Sigmoid colon (tissue), 4 donors: ENCODE measurements at regions not wholly inside any gene's neighbourhood (a gene's known extent, or its start where the extent isn't known, plus 50 kb on each side); places are given as distances from the start of the nearest gene placed in this dataset.

Experiments used
- CTCF ChIP-seq, 4 experiments: fragments of 450-650 bp in 3 of 4; fragments of 200-600 bp in 1 of 4; IDR thresholded peaks; one replicate each; pipeline ENCODE4 v1.5.1; 2016 to 2019; ENCODE audit warnings: antibody characterized with exemption in 4 of 4, mild to moderate bottlenecking in 3 of 4, moderate library complexity in 2 of 4
- POLR2A ChIP-seq, 2 donors: fragments of 450-650 bp; IDR thresholded peaks; one replicate each; pipeline ENCODE4 v1.6.1; 2016; ENCODE audit warnings: antibody characterized with exemption in 2 of 2, mild to moderate bottlenecking in 2 of 2, moderate library complexity in 2 of 2
- POLR2AphosphoS5 ChIP-seq, 4 donors: sonication (generic); formaldehyde crosslinking; IDR thresholded peaks; one replicate each; pipeline ENCODE4 v1.6.1; 2017; ENCODE audit warnings: antibody characterized with exemption in 4 of 4

GRCh38 chr6:143600821-143601220 is 76.9 kb upstream of the PHACTR2 start:
- no peak for TF ChIP-seq POLR2AphosphoS5 (IDR thresholded peaks at IDR 0.05)
- TF ChIP-seq CTCF (IDR thresholded peaks at IDR 0.05), result no peak
- TF ChIP-seq POLR2A (IDR thresholded peaks at IDR 0.05), result no peak
